ENCODE measurements at regions not wholly inside any gene's neighbourhood (a gene's known extent, or its start where the extent isn't known, plus 50 kb on each side); places are given as distances from the start of the nearest gene placed in this dataset.

- H3K9ac ChIP-seq (replicated peaks in 1 of 4; ENCODE audit: extremely low read depth in 1 of 4, low read depth in 3 of 4, low read length in 3 of 4) = no peak overlapping the region
- no peaks in the 10 kb centered on the region for H3K36me3 ChIP-seq (ENCODE audit: control insufficient read depth in 2 of 4, insufficient read depth in 4 of 4, low read length in 3 of 4)
- no peak overlapping the region for H2AK5ac ChIP-seq (ENCODE audit: low read depth, low read length)
- FAIRE-seq (no peak), DNase-seq (ENCODE audit: low read depth in 1 of 2, low spot score in 2 of 2) (no peak)
- no peak overlapping the region for H2BK15ac ChIP-seq (ENCODE audit: low read length)
- H3K27me3 ChIP-seq (replicated peaks in 1 of 4; ENCODE audit: control insufficient read depth in 3 of 4, extremely low read depth in 1 of 4, insufficient read depth in 3 of 4, low read length in 3 of 4) = no peaks in the 10 kb centered on the region
- H3K56ac ChIP-seq (replicated peaks; ENCODE audit: insufficient read length, low read depth, low read length) = no peak overlapping the region
- H3K23ac ChIP-seq (ENCODE audit: insufficient read length) = no peak overlapping the region
- H3K4me1 ChIP-seq (replicated peaks in 1 of 4; ENCODE audit: control insufficient read depth in 3 of 4, insufficient read depth in 4 of 4, low read length in 3 of 4) = no peaks in the 10 kb centered on the region
- no peak overlapping the region for H4K5ac ChIP-seq (ENCODE audit: insufficient read length, low read depth, low read length)
- H2BK5ac ChIP-seq (ENCODE audit: low read depth, low read length) = no peak overlapping the region
- no peak overlapping the region for H3K18ac ChIP-seq (ENCODE audit: extremely low read depth, low read length)
- no peaks in the 10 kb centered on the region for H3K79me1 ChIP-seq (ENCODE audit: low read depth, low read length)
- no peaks in the 10 kb centered on the region for H3K23me2 ChIP-seq (ENCODE audit: low read depth, low read length)
- ChIA-PET POLR2A (ENCODE audit: partially characterized antibody) (no interaction called here), CTCF (ENCODE audit: partially characterized antibody) (interaction anchor here (0.6 to 1.0 kb wide), 2 partner anchors 11 to 23 kb away, joined by 3 to 5 read pairs; no protein-coding TSS in a partner anchor)
- H2BK120ac ChIP-seq (replicated peaks; ENCODE audit: low read depth, low read length) = no peak overlapping the region
- no peak overlapping the region for H4K91ac ChIP-seq (replicated peaks; ENCODE audit: insufficient read length, low read length)
- no peaks in the 10 kb centered on the region for H4K20me1 ChIP-seq (replicated peaks in 1 of 2; ENCODE audit: control insufficient read depth in 1 of 2, insufficient read depth in 2 of 2, low read length in 2 of 2)
- H4K8ac ChIP-seq (ENCODE audit: extremely low read depth, insufficient read depth, low read length) = no peak overlapping the region
- no peak overlapping the region for H3K27ac ChIP-seq (ENCODE audit: low read depth, low read length)
- no peak overlapping the region for H2AFZ ChIP-seq (ENCODE audit: low read length)
- H3K4ac ChIP-seq (replicated peaks; ENCODE audit: insufficient read length, low read depth, low read length) = no peak overlapping the region
- H3K14ac ChIP-seq (ENCODE audit: insufficient read length) = no peak overlapping the region
- peaks cover 0 to 4% of the 10 kb centered on the region in 2 experiments; a peak in 1 of 4 replicates for H3K9me3 ChIP-seq (ENCODE audit: insufficient read depth in 2 of 2, low read depth in 1 of 2, low read length in 1 of 2)
- no peak overlapping the region for H3K4me3 ChIP-seq (ENCODE audit: extremely low read depth in 1 of 4, insufficient read depth in 2 of 4, low read depth in 3 of 4, low read length in 4 of 4)
- no peak for TF ChIP-seq SP4 (IDR thresholded peaks at IDR 0.05; ENCODE audit: low read length)
- H2BK20ac ChIP-seq (ENCODE audit: low read length) = no peak overlapping the region
- no peaks in the 10 kb centered on the region for H3K79me2 ChIP-seq (ENCODE audit: control insufficient read depth in 1 of 2, insufficient read depth in 2 of 2, low read length in 2 of 2)
- no peak overlapping the region for H2BK12ac ChIP-seq (ENCODE audit: low read depth, low read length)
- 82% methylated on average over 1 of the region's 1 CpG; no CpG with 5 or more reads in 1 of the 2 experiments for WGBS, 2 experiments (ENCODE audit: extremely low coverage in 1 of 2, insufficient coverage in 1 of 2, insufficient read length in 1 of 2, insufficient replicate concordance in 2 of 2, low coverage in 1 of 2, low lambda C conversion rate in 2 of 2, missing lambda C conversion rate in 1 of 2)
- no peak overlapping the region for H3K4me2 ChIP-seq (ENCODE audit: insufficient read depth in 1 of 2, low read depth in 2 of 2, low read length in 2 of 2)
Observed at GRCh38 chr16:74153773-74154172, 142.8 kb upstream of the PSMD7 start.

Data from H1 (cell line).